ENCODE measurements at regions not wholly inside any gene's neighbourhood (a gene's known extent, or its start where the extent isn't known, plus 50 kb on each side); places are given as distances from the start of the nearest gene placed in this dataset.

- Histone ChIP-seq H4K20me1 (ENCODE audit: insufficient read depth, low read length) (no peaks in the 10 kb centered on the region), H3K9me3 (ENCODE audit: low read length) (no peaks in the 10 kb centered on the region), H2AFZ (ENCODE audit: low read length) (no peak overlapping the region), H3K36me3 (ENCODE audit: insufficient read depth, low read length) (no peaks in the 10 kb centered on the region), H3K4me2 (ENCODE audit: low read length) (no peak overlapping the region), H3K79me2 (ENCODE audit: insufficient read depth, low read length) (no peaks in the 10 kb centered on the region), H3K27me3 (ENCODE audit: insufficient read depth, low read length) (no peaks in the 10 kb centered on the region), H3K4me3 (ENCODE audit: low read depth, low read length, poor library complexity, severe bottlenecking) (no peak overlapping the region), H3K27ac (ENCODE audit: low read depth, low read length, poor library complexity, severe bottlenecking) (no peak overlapping the region), H3K4me1 (ENCODE audit: insufficient read depth, low read length, severe bottlenecking) (no peaks in the 10 kb centered on the region), H3K9ac (ENCODE audit: low read length) (no peak overlapping the region), H3F3A (ENCODE audit: insufficient read depth, low read length) (no peaks in the 10 kb centered on the region), H3K9me2 (ENCODE audit: low read depth, low read length) (no peaks in the 10 kb centered on the region)
- no peak for TF ChIP-seq CTCF (IDR thresholded peaks at IDR 0.05; ENCODE audit: low read length)
- no peak for TF ChIP-seq EZH2 (IDR thresholded peaks at IDR 0.05; ENCODE audit: borderline replicate concordance, low read length)
Observed at GRCh38 chr12:5260591-5261086, 171.3 kb upstream of the NTF3 start.

GRCh38 chr12:5262450-5262849 is 169.5 kb upstream of the NTF3 start:
- no peak overlapping the region for H3K9ac ChIP-seq (ENCODE audit: low read length)
- no peaks in the 10 kb centered on the region for H3K79me2 ChIP-seq (ENCODE audit: insufficient read depth, low read length)
- no peaks in the 10 kb centered on the region for H3K27me3 ChIP-seq (ENCODE audit: insufficient read depth, low read length)
- no peak overlapping the region for H3K4me3 ChIP-seq (ENCODE audit: low read depth, low read length, poor library complexity, severe bottlenecking)
- no peaks in the 10 kb centered on the region for H3K9me2 ChIP-seq (ENCODE audit: low read depth, low read length)
- no peak for TF ChIP-seq EZH2 (IDR thresholded peaks at IDR 0.05; ENCODE audit: borderline replicate concordance, low read length)
- TF ChIP-seq CTCF (IDR thresholded peaks at IDR 0.05; ENCODE audit: low read length), result no peak
- no peak overlapping the region for H3K4me2 ChIP-seq (ENCODE audit: low read length)
- H3K9me3 ChIP-seq (ENCODE audit: low read length), result no peaks in the 10 kb centered on the region
- H4K20me1 ChIP-seq (ENCODE audit: insufficient read depth, low read length), result no peaks in the 10 kb centered on the region
- no peaks in the 10 kb centered on the region for H3F3A ChIP-seq (ENCODE audit: insufficient read depth, low read length)
- H3K27ac ChIP-seq (ENCODE audit: low read depth, low read length, poor library complexity, severe bottlenecking), result no peak overlapping the region
- H2AFZ ChIP-seq (ENCODE audit: low read length), result no peak overlapping the region
- no peaks in the 10 kb centered on the region for H3K4me1 ChIP-seq (ENCODE audit: insufficient read depth, low read length, severe bottlenecking)
- no peaks in the 10 kb centered on the region for H3K36me3 ChIP-seq (ENCODE audit: insufficient read depth, low read length)

- Histone ChIP-seq H2AFZ (ENCODE audit: low read length) (no peak overlapping the region), H3K4me1 (ENCODE audit: insufficient read depth, low read length, severe bottlenecking) (no peaks in the 10 kb centered on the region), H3K9me3 (ENCODE audit: low read length) (no peaks in the 10 kb centered on the region), H3K4me2 (ENCODE audit: low read length) (no peak overlapping the region), H3K79me2 (ENCODE audit: insufficient read depth, low read length) (no peaks in the 10 kb centered on the region), H4K20me1 (ENCODE audit: insufficient read depth, low read length) (no peaks in the 10 kb centered on the region), H3K36me3 (ENCODE audit: insufficient read depth, low read length) (no peaks in the 10 kb centered on the region), H3F3A (ENCODE audit: insufficient read depth, low read length) (no peaks in the 10 kb centered on the region), H3K9ac (ENCODE audit: low read length) (no peak overlapping the region), H3K27me3 (ENCODE audit: insufficient read depth, low read length) (no peaks in the 10 kb centered on the region), H3K9me2 (ENCODE audit: low read depth, low read length) (no peaks in the 10 kb centered on the region), H3K27ac (ENCODE audit: low read depth, low read length, poor library complexity, severe bottlenecking) (no peak overlapping the region), H3K4me3 (ENCODE audit: low read depth, low read length, poor library complexity, severe bottlenecking) (no peak overlapping the region)
- TF ChIP-seq EZH2 (IDR thresholded peaks at IDR 0.05; ENCODE audit: borderline replicate concordance, low read length) (no peak), CTCF (IDR thresholded peaks at IDR 0.05; ENCODE audit: low read length) (no peak)
Observed at GRCh38 chr12:5262885-5263284, 169.0 kb upstream of the NTF3 start.
